Raji (cell line): ENCODE measurements at regions not wholly inside any gene's neighbourhood (a gene's known extent, or its start where the extent isn't known, plus 50 kb on each side); places are given as distances from the start of the nearest gene placed in this dataset.

Experiments used
- POLR2A ChIP-seq: IDR thresholded peaks from 2 replicates; pipeline ENCODE4 v1.6.1; 2011; ENCODE audit warnings: low read depth, low read length, control low read depth; ENCODE audit not compliant: insufficient read depth

- TF ChIP-seq POLR2A, result no peak
Measured at GRCh38 chr6:37078814-37079213, 73.4 kb downstream of the FGD2 start.

GRCh38 chr6:37081042-37081607 is 75.7 kb downstream of the FGD2 start:
- no peak for TF ChIP-seq POLR2A

GRCh38 chr6:37082390-37083130 is 77.1 kb downstream of the FGD2 start:
- no peak for TF ChIP-seq POLR2A

GRCh38 chr6:37083243-37084138 is 78.0 kb downstream of the FGD2 start:
- TF ChIP-seq POLR2A, result no peak

- no peak for TF ChIP-seq POLR2A
Measured at GRCh38 chr6:37085198-37085597, 79.7 kb downstream of the FGD2 start.

GRCh38 chr6:37088897-37089296 is 81.1 kb upstream of the PIM1 start:
- TF ChIP-seq POLR2A, result no peak

GRCh38 chr6:37089783-37090182 is 80.2 kb upstream of the PIM1 start:
- no peak for TF ChIP-seq POLR2A

- TF ChIP-seq POLR2A, result no peak
Measured at GRCh38 chr6:37092923-37093727, 76.8 kb upstream of the PIM1 start.

GRCh38 chr6:37093728-37094069 is 76.3 kb upstream of the PIM1 start:
- TF ChIP-seq POLR2A, result no peak

- TF ChIP-seq POLR2A, result no peak
Measured at GRCh38 chr6:37095997-37096396, 74.0 kb upstream of the PIM1 start.

- TF ChIP-seq POLR2A, result no peak
Measured at GRCh38 chr6:37097335-37097734, 72.6 kb upstream of the PIM1 start.

GRCh38 chr6:37099442-37099841 is 70.5 kb upstream of the PIM1 start:
- no peak for TF ChIP-seq POLR2A

GRCh38 chr6:37100745-37101144 is 69.2 kb upstream of the PIM1 start:
- TF ChIP-seq POLR2A, result no peak

- TF ChIP-seq POLR2A, result no peak
Measured at GRCh38 chr6:37101991-37102298, 68.0 kb upstream of the PIM1 start.
